OCI-LY3 (cell line): ENCODE measurements at regions not wholly inside any gene's neighbourhood (a gene's known extent, or its start where the extent isn't known, plus 50 kb on each side); places are given as distances from the start of the nearest gene placed in this dataset.

Experiments
- H2AFZ ChIP-seq: fragments of 200-600, 300-600 bp; shearing (Covaris generic); 2 replicates; pipeline ENCODE4 v1.6.0; 2014; ENCODE audit warnings: antibody characterized with exemption, low read depth, low read length
- H3K27ac ChIP-seq: fragments of 200-600, 300-600 bp; sonication (generic); 2 replicates; pipeline ENCODE4 v1.5.1; 2014; ENCODE audit warnings: mild to moderate bottlenecking, low read length, moderate library complexity, mixed read lengths
- H3K27me3 ChIP-seq: fragments of 200-600, 300-600 bp; sonication (generic); 2 replicates; pipeline ENCODE4 v1.6.1; 2014; ENCODE audit warnings: low read depth, low read length, mixed read lengths
- H3K36me3 ChIP-seq: fragments of 200-600, 300-600 bp; sonication (generic); replicated peaks from 2 replicates; pipeline ENCODE3; 2014; ENCODE audit warnings: low read depth, low read length, mixed read lengths
- H3K4me1 ChIP-seq: fragments of 300-600, 200-600 bp; sonication (generic); 2 replicates; pipeline ENCODE4 v1.6.1; 2014; ENCODE audit warnings: low read length, mixed read lengths
- H3K4me2 ChIP-seq: fragments of 200-600, 300-600 bp; sonication (generic); 2 replicates; pipeline ENCODE4 v1.6.1; 2014; ENCODE audit warnings: low read length, mixed read lengths
- H3K4me3 ChIP-seq: fragments of 300-600, 200-600 bp; sonication (generic); 2 replicates; pipeline ENCODE4 v1.5.1; 2014; ENCODE audit warnings: antibody characterized with exemption, mild to moderate bottlenecking, low read length, moderate library complexity
- H3K79me2 ChIP-seq: fragments of 300-600, 200-600 bp; shearing (Covaris generic); 2 replicates; pipeline ENCODE4 v1.6.1; 2014; ENCODE audit warnings: mild to moderate bottlenecking, low read length, mixed read lengths
- H3K9ac ChIP-seq: fragments of 300-600, 200-600 bp; shearing (Covaris generic); 2 replicates; pipeline ENCODE4 v1.6.0; 2014; ENCODE audit warnings: mild to moderate bottlenecking, low read length, moderate library complexity
- H3K9me3 ChIP-seq: fragments of 200-600, 300-600 bp; shearing (Covaris generic); 2 replicates; pipeline ENCODE4 v1.6.1; 2014; ENCODE audit warnings: low read length, mixed read lengths; ENCODE audit not compliant: insufficient read depth
- H4K20me1 ChIP-seq: fragments of 200-600, 300-600 bp; sonication (generic); 2 replicates; pipeline ENCODE4 v1.6.1; 2016; ENCODE audit warnings: low read length, mixed read lengths; ENCODE audit not compliant: insufficient read depth
- EZH2phosphoT487 ChIP-seq: fragments of 200-600 bp; shearing (Covaris generic); IDR thresholded peaks from 2 replicates; pipeline ENCODE4 v1.6.1; 2018; ENCODE audit warnings: antibody characterized with exemption, mixed run types, low read depth
- TF ChIP-seq, protein P1 (sequence below): fragments of 200-600, 300-600 bp; sonication (generic); IDR thresholded peaks from 2 replicates; pipeline ENCODE4 v1.5.1; 2014; ENCODE audit warnings: antibody characterized with exemption, low read length, low read depth

DNA sequence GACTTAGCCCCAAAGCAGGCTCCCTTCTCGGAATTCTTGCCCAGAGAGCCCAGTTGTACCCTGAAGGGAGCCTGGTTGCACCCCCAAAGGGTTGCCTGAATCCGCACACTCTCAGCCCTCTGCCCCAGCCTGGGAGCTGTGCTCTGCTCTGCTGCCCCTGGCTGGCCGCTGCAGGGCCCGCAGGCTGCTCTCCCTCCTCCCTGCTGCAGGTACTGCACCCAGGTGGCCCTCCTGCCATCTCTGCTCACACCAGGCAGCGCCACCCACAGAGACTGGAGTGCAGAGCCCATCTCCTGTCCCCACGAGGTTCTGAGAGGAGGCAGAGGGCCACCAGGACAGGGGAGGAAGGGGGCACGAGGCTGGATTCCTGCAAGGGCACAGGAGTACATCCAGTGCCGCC, 134.2 kb upstream of the NSMCE3 start:
- TF ChIP-seq, protein P1, sequence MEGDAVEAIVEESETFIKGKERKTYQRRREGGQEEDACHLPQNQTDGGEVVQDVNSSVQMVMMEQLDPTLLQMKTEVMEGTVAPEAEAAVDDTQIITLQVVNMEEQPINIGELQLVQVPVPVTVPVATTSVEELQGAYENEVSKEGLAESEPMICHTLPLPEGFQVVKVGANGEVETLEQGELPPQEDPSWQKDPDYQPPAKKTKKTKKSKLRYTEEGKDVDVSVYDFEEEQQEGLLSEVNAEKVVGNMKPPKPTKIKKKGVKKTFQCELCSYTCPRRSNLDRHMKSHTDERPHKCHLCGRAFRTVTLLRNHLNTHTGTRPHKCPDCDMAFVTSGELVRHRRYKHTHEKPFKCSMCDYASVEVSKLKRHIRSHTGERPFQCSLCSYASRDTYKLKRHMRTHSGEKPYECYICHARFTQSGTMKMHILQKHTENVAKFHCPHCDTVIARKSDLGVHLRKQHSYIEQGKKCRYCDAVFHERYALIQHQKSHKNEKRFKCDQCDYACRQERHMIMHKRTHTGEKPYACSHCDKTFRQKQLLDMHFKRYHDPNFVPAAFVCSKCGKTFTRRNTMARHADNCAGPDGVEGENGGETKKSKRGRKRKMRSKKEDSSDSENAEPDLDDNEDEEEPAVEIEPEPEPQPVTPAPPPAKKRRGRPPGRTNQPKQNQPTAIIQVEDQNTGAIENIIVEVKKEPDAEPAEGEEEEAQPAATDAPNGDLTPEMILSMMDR = no peak; the same call in 1 of the 2 replicates
- TF ChIP-seq EZH2phosphoT487 = no peak
- H3K27ac ChIP-seq = no peak overlapping the region
- H3K79me2 ChIP-seq = no peaks in the 10 kb centered on the region
- no peak overlapping the region for H2AFZ ChIP-seq
- H3K9me3 ChIP-seq = no peaks in the 10 kb centered on the region
- no peaks in the 10 kb centered on the region for H3K4me1 ChIP-seq
- H3K36me3 ChIP-seq = no peaks in the 10 kb centered on the region
- no peak overlapping the region for H3K4me3 ChIP-seq
- H3K4me2 ChIP-seq = no peak overlapping the region
- no peak overlapping the region for H3K9ac ChIP-seq
- H4K20me1 ChIP-seq = no peaks in the 10 kb centered on the region
- H3K27me3 ChIP-seq = no peaks in the 10 kb centered on the region; the same call in 1 of the 2 replicates

DNA sequence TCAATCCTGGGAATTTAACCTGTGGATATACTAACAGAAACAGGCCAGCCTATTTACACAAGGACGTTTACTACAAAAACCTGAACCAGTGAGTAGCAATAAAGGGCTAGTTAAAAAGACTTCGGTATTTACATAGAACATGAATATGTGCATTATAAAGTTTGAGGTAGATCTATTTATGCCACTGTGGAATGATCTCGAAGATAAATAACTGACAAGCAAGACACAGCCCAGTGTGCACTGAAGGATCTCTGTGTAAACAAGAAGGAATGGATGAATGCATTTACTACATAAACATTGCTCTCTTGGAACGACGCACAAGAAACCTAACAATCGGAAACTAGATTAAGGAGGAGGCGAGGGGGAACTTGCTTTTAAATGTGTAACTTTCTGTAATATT, 132.0 kb upstream of the NSMCE3 start:
- TF ChIP-seq, protein P1 = no peak
- no peak for TF ChIP-seq EZH2phosphoT487
- Histone ChIP-seq H3K79me2 (no peaks in the 10 kb centered on the region), H3K4me2 (no peak overlapping the region), H3K27me3 (no peaks in the 10 kb centered on the region), H3K27ac (no peak overlapping the region), H4K20me1 (no peaks in the 10 kb centered on the region), H3K36me3 (no peaks in the 10 kb centered on the region), H2AFZ (no peak overlapping the region), H3K9me3 (no peaks in the 10 kb centered on the region), H3K4me3 (no peak overlapping the region), H3K4me1 (no peaks in the 10 kb centered on the region), H3K9ac (no peak overlapping the region)

DNA sequence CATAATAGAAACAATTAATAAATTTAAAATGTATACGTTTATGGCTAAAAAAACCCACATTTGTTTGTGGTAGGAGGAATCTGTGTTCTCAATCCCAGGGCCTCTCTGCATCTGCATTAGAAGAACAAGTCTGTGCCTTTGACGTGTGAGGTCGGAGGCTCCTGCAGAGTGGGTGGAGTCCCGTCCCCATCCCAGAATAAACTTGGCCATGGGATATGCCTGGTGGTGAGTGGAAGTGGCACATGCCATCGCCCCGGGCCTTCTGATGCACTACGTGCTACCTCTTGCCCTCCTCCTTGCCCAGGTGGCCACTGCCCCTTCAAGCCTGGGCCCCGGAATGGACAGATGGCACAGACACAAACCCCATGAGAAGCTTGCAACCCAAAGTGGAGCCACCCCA, 131.1 kb upstream of the NSMCE3 start:
- Histone ChIP-seq H2AFZ (no peak overlapping the region), H3K4me2 (no peak overlapping the region), H3K4me1 (no peaks in the 10 kb centered on the region), H4K20me1 (no peaks in the 10 kb centered on the region), H3K27me3 (no peaks in the 10 kb centered on the region), H3K36me3 (no peaks in the 10 kb centered on the region), H3K9me3 (no peaks in the 10 kb centered on the region), H3K9ac (no peak overlapping the region), H3K4me3 (no peak overlapping the region), H3K27ac (no peak overlapping the region), H3K79me2 (no peaks in the 10 kb centered on the region)
- TF ChIP-seq, protein P1 = no peak
- TF ChIP-seq EZH2phosphoT487 = no peak

DNA sequence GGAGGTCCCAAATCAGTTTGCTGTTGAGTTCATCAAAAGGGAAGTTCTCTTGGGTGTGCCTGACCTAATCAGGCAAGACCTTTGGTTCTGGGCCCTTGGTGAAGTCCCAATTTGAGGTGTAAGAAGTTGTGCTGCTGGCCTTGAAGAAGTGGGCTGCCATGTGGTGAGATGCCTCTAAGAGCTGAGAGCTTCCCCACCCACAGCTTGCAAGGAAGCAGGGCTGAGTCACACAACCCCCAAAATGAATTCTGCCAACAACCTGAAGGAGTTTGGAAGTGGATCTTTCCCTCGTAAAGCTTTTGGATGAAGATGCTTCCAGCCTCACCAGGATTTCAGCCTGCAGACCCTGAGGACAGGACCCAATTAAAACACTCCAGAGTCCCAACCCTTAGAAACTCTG, 129.3 kb upstream of the NSMCE3 start:
- Histone ChIP-seq H3K79me2 (no peaks in the 10 kb centered on the region), H3K9ac (no peak overlapping the region), H3K9me3 (no peaks in the 10 kb centered on the region), H3K27ac (no peak overlapping the region), H3K4me3 (no peak overlapping the region), H4K20me1 (no peaks in the 10 kb centered on the region), H3K36me3 (no peaks in the 10 kb centered on the region), H2AFZ (no peak overlapping the region), H3K4me2 (no peak overlapping the region), H3K4me1 (no peaks in the 10 kb centered on the region), H3K27me3 (no peaks in the 10 kb centered on the region)
- TF ChIP-seq, protein P1 = no peak
- no peak for TF ChIP-seq EZH2phosphoT487
